H9 (cell line): ENCODE measurements at regions not wholly inside any gene's neighbourhood (a gene's known extent, or its start where the extent isn't known, plus 50 kb on each side); places are given as distances from the start of the nearest gene placed in this dataset.

Experiments
- DNase-seq: peaks from one replicate; pipeline ENCODE4 v3.0.0-alpha.2; 2017
- H2AFZ ChIP-seq: one replicate; pipeline ENCODE4 v1.6.1; 2013; ENCODE audit warnings: mild to moderate bottlenecking, low read length, control low read depth, moderate library complexity
- H2AK5ac ChIP-seq: 2 replicates; pipeline ENCODE4 v1.6.1; 2013; ENCODE audit warnings: low read length, control low read depth, mixed read lengths; ENCODE audit not compliant: insufficient read length
- H2BK120ac ChIP-seq: one replicate; pipeline ENCODE4 v1.6.1; 2013; ENCODE audit warnings: low read depth, mild to moderate bottlenecking, low read length, control low read depth, inconsistent platforms; ENCODE audit not compliant: poor library complexity, severe bottlenecking
- H2BK12ac ChIP-seq: 2 replicates; pipeline ENCODE4 v1.6.1; 2013; ENCODE audit warnings: low read length, control low read depth, mixed read lengths, low read depth; ENCODE audit not compliant: insufficient read length
- H2BK15ac ChIP-seq: 2 replicates; pipeline ENCODE4 v1.6.1; 2013; ENCODE audit warnings: low read depth, low read length, control low read depth
- H2BK20ac ChIP-seq: one replicate; pipeline ENCODE4 v1.6.1; 2013; ENCODE audit warnings: low read depth, mild to moderate bottlenecking, low read length, control low read depth, inconsistent platforms; ENCODE audit not compliant: poor library complexity, severe bottlenecking
- H2BK5ac ChIP-seq: 2 replicates; pipeline ENCODE4 v1.6.1; 2013; ENCODE audit warnings: low read length, control low read depth, mixed read lengths; ENCODE audit not compliant: insufficient read length
- H3K14ac ChIP-seq: 2 replicates; pipeline ENCODE4 v1.6.1; 2013; ENCODE audit warnings: low read length, control low read depth; ENCODE audit not compliant: insufficient read depth
- H3K18ac ChIP-seq: 2 replicates; pipeline ENCODE4 v1.6.1; 2013; ENCODE audit warnings: low read depth, mild to moderate bottlenecking, mixed read lengths, low read length, control low read depth; ENCODE audit not compliant: insufficient read length
- H3K23ac ChIP-seq: 2 replicates; pipeline ENCODE4 v1.6.1; 2013; ENCODE audit warnings: low read length, control low read depth, mixed read lengths, low read depth; ENCODE audit not compliant: insufficient read length
- H3K23me2 ChIP-seq: 2 replicates; pipeline ENCODE4 v1.6.1; 2013; ENCODE audit warnings: low read depth, mild to moderate bottlenecking, mixed read lengths, low read length, control low read depth; ENCODE audit not compliant: insufficient read length, poor library complexity, severe bottlenecking
- H3K27ac ChIP-seq: 2 replicates; pipeline ENCODE4 v1.5.1; 2013; ENCODE audit warnings: low read length, control low read depth, mixed read lengths, low read depth; ENCODE audit not compliant: insufficient read length
- H3K27me3 ChIP-seq: 2 replicates; pipeline ENCODE4 v1.6.1; 2013; ENCODE audit warnings: low read length, control low read depth, inconsistent platforms; ENCODE audit not compliant: insufficient read depth
- H3K4ac ChIP-seq: 2 replicates; pipeline ENCODE4 v1.6.1; 2013; ENCODE audit warnings: low read depth, mild to moderate bottlenecking, control low read depth, inconsistent platforms, low read length, moderate library complexity
- H3K4me1 ChIP-seq: 2 replicates; pipeline ENCODE4 v1.6.1; 2013; ENCODE audit warnings: low read length, control low read depth, inconsistent platforms; ENCODE audit not compliant: insufficient read depth
- H3K4me2 ChIP-seq: 2 replicates; pipeline ENCODE4 v1.6.1; 2013; ENCODE audit warnings: low read length, control low read depth, mixed read lengths; ENCODE audit not compliant: insufficient read length, insufficient read depth
- H3K56ac ChIP-seq: 2 replicates; pipeline ENCODE4 v1.6.1; 2013; ENCODE audit warnings: low read depth, mild to moderate bottlenecking, mixed read lengths, low read length, control low read depth; ENCODE audit not compliant: insufficient read length
- H3K79me1 ChIP-seq: 2 replicates; pipeline ENCODE4 v1.6.1; 2013; ENCODE audit warnings: low read depth, mild to moderate bottlenecking, moderate library complexity, low read length, control low read depth, inconsistent platforms; ENCODE audit not compliant: insufficient read depth, poor library complexity, severe bottlenecking
- H3K79me2 ChIP-seq: 2 replicates; pipeline ENCODE4 v1.6.1; 2013; ENCODE audit warnings: low read length, control low read depth, inconsistent platforms; ENCODE audit not compliant: insufficient read depth
- H3K9ac ChIP-seq: 2 replicates; pipeline ENCODE4 v1.6.1; 2013; ENCODE audit warnings: low read length, control low read depth, mixed read lengths; ENCODE audit not compliant: insufficient read length; ENCODE audit errors: extremely low read depth
- H3K9me3 ChIP-seq: one replicate; pipeline ENCODE4 v1.6.1; 2013; ENCODE audit warnings: low read depth, low read length, inconsistent platforms; ENCODE audit not compliant: control insufficient read depth
- H3T11ph ChIP-seq: one replicate; pipeline ENCODE4 v1.6.1; 2013; ENCODE audit warnings: mild to moderate bottlenecking, low read length, control low read depth, inconsistent platforms
- H4K20me1 ChIP-seq: one replicate; pipeline ENCODE4 v1.6.1; 2013; ENCODE audit not compliant: control insufficient read depth, insufficient read length, insufficient read depth
- H4K5ac ChIP-seq: 2 replicates; pipeline ENCODE4 v1.6.1; 2013; ENCODE audit warnings: low read depth, mild to moderate bottlenecking, mixed read lengths, low read length, control low read depth; ENCODE audit not compliant: insufficient read length
- H4K8ac ChIP-seq: replicated peaks from 2 replicates; pipeline ENCODE4 v1.6.1; 2013; ENCODE audit warnings: low read length, control low read depth, mixed read lengths, low read depth; ENCODE audit not compliant: insufficient read length
- H4K91ac ChIP-seq: 2 replicates; pipeline ENCODE4 v1.6.1; 2013; ENCODE audit warnings: low read depth, mild to moderate bottlenecking, moderate library complexity, mixed read lengths, low read length, control low read depth; ENCODE audit not compliant: insufficient read length
- H3K27ac Mint-ChIP-seq, 3 experiments: 2 replicates in 2 of 3; 3 replicates in 1 of 3; pipeline ENCODE4 v1.8.0; 2020 to 2021; ENCODE audit warnings: mixed read lengths in 3 of 3, mild to moderate bottlenecking in 1 of 3, moderate library complexity in 1 of 3
- H3K27me3 Mint-ChIP-seq: 2 replicates; pipeline ENCODE4 v1.8.0; 2021; ENCODE audit warnings: low read depth, mild to moderate bottlenecking, moderate library complexity, mixed read lengths
- H3K36me3 Mint-ChIP-seq, 3 experiments: 2 replicates in 2 of 3; 3 replicates in 1 of 3; pipeline ENCODE4 v1.8.0; 2020 to 2021; ENCODE audit warnings: low read depth in 3 of 3, mixed read lengths in 3 of 3; ENCODE audit not compliant: insufficient read depth in 1 of 3
- H3K4me1 Mint-ChIP-seq, 2 experiments: 2 replicates each; pipeline ENCODE4 v1.8.0; 2020; ENCODE audit warnings: mixed read lengths in 2 of 2
- H3K4me3 Mint-ChIP-seq, 2 experiments: 2 replicates in 1 of 2; 3 replicates in 1 of 2; pipeline ENCODE4 v1.8.0; 2020 to 2021; ENCODE audit warnings: mild to moderate bottlenecking in 2 of 2, mixed read lengths in 2 of 2, moderate library complexity in 1 of 2
- H3K9me3 Mint-ChIP-seq, 2 experiments: 2 replicates in 1 of 2; 3 replicates in 1 of 2; pipeline ENCODE4 v1.8.0; 2020; ENCODE audit warnings: mild to moderate bottlenecking in 2 of 2, mixed read lengths in 2 of 2, moderate library complexity in 1 of 2
- WGBS: extraction: QIAGEN DNeasy Blood & Tissue Kit; methylation state at CpG from one replicate; pipeline ENCODE4 v1.1.7; 2013; ENCODE audit warnings: missing lambda C conversion rate, low lambda C conversion rate, mixed read lengths; ENCODE audit not compliant: insufficient read length; ENCODE audit errors: extremely low coverage; 5-methylcytosine and 5-hydroxymethylcytosine counted together
- TF ChIP-seq, protein P1 (sequence below): fragments of 200-600 bp; sonication (generic); conservative IDR thresholded peaks from 3 replicates; pipeline ENCODE4 v1.8.0; 2021; ENCODE audit warnings: antibody characterized with exemption, mild to moderate bottlenecking

DNA sequence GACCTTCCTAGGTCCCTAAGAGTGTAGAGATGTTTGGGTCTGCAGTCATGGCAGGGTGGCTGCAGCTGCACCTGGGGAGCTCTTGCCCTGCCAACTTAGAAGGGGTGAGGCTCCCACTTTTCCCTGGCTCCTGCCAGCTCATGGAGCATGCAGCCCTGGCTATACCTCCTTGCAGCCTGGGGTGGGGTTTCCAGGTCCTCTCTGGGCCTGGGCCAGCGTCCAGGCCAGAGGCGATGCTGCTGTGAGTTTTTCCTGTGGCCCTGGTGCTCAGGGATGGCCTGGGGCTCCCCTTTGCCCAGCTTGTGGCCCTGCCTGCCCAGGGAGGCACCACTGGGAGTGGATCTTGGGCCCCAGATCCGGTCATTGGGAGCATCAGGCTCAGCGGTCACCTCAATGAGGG lies 109.8 kb upstream of the FAM180A start:
- TF ChIP-seq, protein P1, sequence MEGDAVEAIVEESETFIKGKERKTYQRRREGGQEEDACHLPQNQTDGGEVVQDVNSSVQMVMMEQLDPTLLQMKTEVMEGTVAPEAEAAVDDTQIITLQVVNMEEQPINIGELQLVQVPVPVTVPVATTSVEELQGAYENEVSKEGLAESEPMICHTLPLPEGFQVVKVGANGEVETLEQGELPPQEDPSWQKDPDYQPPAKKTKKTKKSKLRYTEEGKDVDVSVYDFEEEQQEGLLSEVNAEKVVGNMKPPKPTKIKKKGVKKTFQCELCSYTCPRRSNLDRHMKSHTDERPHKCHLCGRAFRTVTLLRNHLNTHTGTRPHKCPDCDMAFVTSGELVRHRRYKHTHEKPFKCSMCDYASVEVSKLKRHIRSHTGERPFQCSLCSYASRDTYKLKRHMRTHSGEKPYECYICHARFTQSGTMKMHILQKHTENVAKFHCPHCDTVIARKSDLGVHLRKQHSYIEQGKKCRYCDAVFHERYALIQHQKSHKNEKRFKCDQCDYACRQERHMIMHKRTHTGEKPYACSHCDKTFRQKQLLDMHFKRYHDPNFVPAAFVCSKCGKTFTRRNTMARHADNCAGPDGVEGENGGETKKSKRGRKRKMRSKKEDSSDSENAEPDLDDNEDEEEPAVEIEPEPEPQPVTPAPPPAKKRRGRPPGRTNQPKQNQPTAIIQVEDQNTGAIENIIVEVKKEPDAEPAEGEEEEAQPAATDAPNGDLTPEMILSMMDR, result no peak

More for the DNA sequence above, 109.8 kb upstream of the FAM180A start:
- Histone ChIP-seq H3K79me2 (no peaks in the 10 kb centered on the region), H2BK15ac (no peak overlapping the region), H2BK5ac (no peak overlapping the region), H3K27ac (no peak overlapping the region), H3K9ac (no peak overlapping the region), H2BK12ac (no peak overlapping the region), H3K4ac (no peak overlapping the region), H4K20me1 (no peaks in the 10 kb centered on the region), H3K9me3 (no peaks in the 10 kb centered on the region), H2AFZ (no peak overlapping the region), H3K14ac (no peak overlapping the region), H3K79me1 (no peaks in the 10 kb centered on the region), H3K27me3 (no peaks in the 10 kb centered on the region), H2BK20ac (no peak overlapping the region), H3K56ac (no peak overlapping the region), H3K4me2 (no peak overlapping the region), H4K5ac (no peak overlapping the region), H2AK5ac (no peak overlapping the region), H3K23me2 (no peaks in the 10 kb centered on the region), H4K91ac (no peak overlapping the region), H4K8ac (no peak overlapping the region), H3T11ph (no peak overlapping the region), H3K23ac (no peak overlapping the region), H3K4me1 (peaks cover 4% of the 10 kb centered on the region; the same call in 1 of the 2 replicates), H3K18ac (no peak overlapping the region), H2BK120ac (no peak overlapping the region)
- WGBS, result no CpG with 5 or more reads among the region's 4 CpGs
- no peak for DNase-seq
- H3K4me3 Mint-ChIP-seq, result no peak overlapping the region
- H3K27ac Mint-ChIP-seq, result no peak overlapping the region
- peaks cover 2 to 22% of the 10 kb centered on the region in 2 experiments; a peak in 4 of 5 replicates for H3K9me3 Mint-ChIP-seq
- H3K27me3 Mint-ChIP-seq, result no peaks in the 10 kb centered on the region; the same call in 1 of the 2 replicates
- peaks cover 0 to 10% (median 6%) of the 10 kb centered on the region in 3 experiments; a peak in 4 of 7 replicates for H3K36me3 Mint-ChIP-seq
- peaks cover 14 to 15% of the 10 kb centered on the region in 2 experiments for H3K4me1 Mint-ChIP-seq
